GM06990 (cell line): ENCODE measurements at regions not wholly inside any gene's neighbourhood (a gene's known extent, or its start where the extent isn't known, plus 50 kb on each side); places are given as distances from the start of the nearest gene placed in this dataset.
"Not testable (repeated sequence)": the region's sequence is repeated elsewhere in the genome, so short reads cannot be mapped to it uniquely, and the experiment has no call there.

ENCODE experiments used
- DNase-seq: peaks from one replicate; pipeline ENCODE4 v3.0.0-alpha.2; 2011; ENCODE audit not compliant: insufficient read length; ENCODE audit errors: extremely low read depth
- H3K27me3 ChIP-seq: replicated peaks from 2 replicates; pipeline ENCODE4 v1.6.0; 2011; ENCODE audit warnings: low read length; ENCODE audit not compliant: control insufficient read depth, insufficient read depth
- H3K36me3 ChIP-seq: 2 replicates; pipeline ENCODE4 v1.5.1; 2011; ENCODE audit warnings: low read length; ENCODE audit not compliant: control insufficient read depth, insufficient read depth
- H3K4me3 ChIP-seq: replicated peaks from 2 replicates; pipeline ENCODE4 v1.5.1; 2011; ENCODE audit warnings: low read depth, mild to moderate bottlenecking, control low read depth, low read length
- CTCF ChIP-seq: IDR thresholded peaks from 2 replicates; pipeline ENCODE4 v1.5.1; 2011; ENCODE audit warnings: low read length, control low read depth, mild to moderate bottlenecking, inconsistent platforms; ENCODE audit not compliant: insufficient read depth, poor library complexity, severe bottlenecking

GRCh38 chr3:14268897-14269296, 90.3 kb downstream of the LSM3 start:
- no peak overlapping the region for H3K4me3 ChIP-seq

GRCh38 chr3:14272041-14272958, 93.7 kb downstream of the LSM3 start:
- not testable (repeated sequence) for H3K27me3 ChIP-seq, H3K4me3 ChIP-seq, H3K36me3 ChIP-seq, DNase-seq

More at GRCh38 chr3:14268897-14269296, 90.3 kb downstream of the LSM3 start:
- no peak for DNase-seq
- Histone ChIP-seq H3K36me3 (no peaks in the 10 kb centered on the region), H3K27me3 (no peaks in the 10 kb centered on the region; the same call in none of the 2 replicates)
- TF ChIP-seq CTCF, result no peak

- not testable (repeated sequence) for H3K27me3 ChIP-seq, H3K4me3 ChIP-seq, DNase-seq, H3K36me3 ChIP-seq
Measured at GRCh38 chr3:14272959-14273560, 94.4 kb downstream of the LSM3 start.

GRCh38 chr3:14273901-14274611, 95.4 kb downstream of the LSM3 start:
- no peak for DNase-seq
- Histone ChIP-seq H3K36me3 (no peaks in the 10 kb centered on the region), H3K27me3 (no peaks in the 10 kb centered on the region), H3K4me3 (no peak overlapping the region)
- TF ChIP-seq CTCF, result no peak

GRCh38 chr3:14274612-14274936, 96.0 kb downstream of the LSM3 start:
- Histone ChIP-seq H3K36me3 (no peaks in the 10 kb centered on the region), H3K4me3 (no peak overlapping the region), H3K27me3 (no peaks in the 10 kb centered on the region)
- DNase-seq, result no peak
- no peak for TF ChIP-seq CTCF

- peak; percentile 48 for TF ChIP-seq CTCF
- Histone ChIP-seq H3K4me3 (no peak overlapping the region), H3K27me3 (no peaks in the 10 kb centered on the region), H3K36me3 (no peaks in the 10 kb centered on the region)
- DNase-seq, result no peak
Measured at GRCh38 chr3:14274999-14275961, 96.7 kb downstream of the LSM3 start.
